ENCODE measurements at regions not wholly inside any gene's neighbourhood (a gene's known extent, or its start where the extent isn't known, plus 50 kb on each side); places are given as distances from the start of the nearest gene placed in this dataset.

GRCh38 chr2:228840743-228841114 lies 430.4 kb downstream of the PID1 start:
- TF ChIP-seq CTCF (conservative IDR thresholded peaks at IDR 0.05 in 1 of 2, IDR thresholded peaks at IDR 0.05 in 1 of 2; ENCODE audit: low read depth in 1 of 2, low read length in 2 of 2) (no peak), EZH2 (IDR thresholded peaks at IDR 0.05; ENCODE audit: low read length, missing control alignments) (no peak)
